Limb (tissue), 2 donors: ENCODE measurements at regions not wholly inside any gene's neighbourhood (a gene's known extent, or its start where the extent isn't known, plus 50 kb on each side); places are given as distances from the start of the nearest gene placed in this dataset.
A peak's percentile ranks its signal among the peaks of the same experiment; 100 is the strongest.
"Not testable (repeated sequence)": the region's sequence is repeated elsewhere in the genome, so short reads cannot be mapped to it uniquely, and the experiment has no call there.

Source experiments
- DNase-seq, 2 donors: peaks; one replicate each; pipeline ENCODE4 v3.0.0-alpha.2; 2016; ENCODE audit errors: extremely low spot score in 2 of 2

DNA sequence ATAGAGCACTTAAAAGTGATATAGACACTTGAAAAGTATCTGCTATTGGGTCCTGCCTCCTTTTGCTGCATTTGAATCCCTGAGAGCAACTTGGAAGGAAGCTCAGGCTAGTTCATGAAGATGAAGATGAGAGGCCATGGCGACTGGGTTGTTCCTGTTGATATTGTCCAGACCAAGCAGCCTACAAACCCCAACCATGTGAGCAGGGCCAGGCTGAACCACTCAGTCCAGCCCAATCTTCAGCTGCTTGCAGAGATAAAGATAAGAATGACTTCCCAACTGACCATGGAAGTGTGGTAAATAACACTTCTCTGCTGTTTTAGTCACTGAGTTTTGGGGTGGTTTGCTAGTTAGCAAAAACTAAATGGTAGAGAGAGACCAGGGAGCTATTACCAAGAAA, 417.6 kb downstream of the SOX11 start:
- DNase-seq, result no peak

DNA sequence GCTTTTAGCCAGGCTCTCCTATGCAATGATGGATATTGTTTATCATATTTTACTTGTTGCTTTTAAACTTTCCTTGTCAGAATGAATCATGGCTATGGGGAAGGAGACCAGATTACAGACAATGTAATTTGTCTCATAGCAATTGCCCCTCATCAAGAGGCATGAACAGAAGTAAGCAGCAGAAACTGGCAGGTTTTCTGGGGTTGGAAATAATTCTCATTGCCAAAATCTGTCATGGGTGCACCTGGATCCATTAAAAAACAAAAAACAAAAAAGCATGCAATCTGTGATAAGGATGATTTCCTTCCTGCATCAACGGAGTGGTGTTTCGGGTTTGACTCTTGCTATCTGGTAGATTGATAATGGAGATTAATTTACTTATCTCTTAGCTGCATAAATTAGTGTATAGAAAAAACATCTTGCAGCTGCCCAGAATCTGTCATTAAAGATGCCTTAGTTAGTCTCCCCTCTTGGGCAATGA, 419.6 kb downstream of the SOX11 start:
- no peak for DNase-seq

DNA sequence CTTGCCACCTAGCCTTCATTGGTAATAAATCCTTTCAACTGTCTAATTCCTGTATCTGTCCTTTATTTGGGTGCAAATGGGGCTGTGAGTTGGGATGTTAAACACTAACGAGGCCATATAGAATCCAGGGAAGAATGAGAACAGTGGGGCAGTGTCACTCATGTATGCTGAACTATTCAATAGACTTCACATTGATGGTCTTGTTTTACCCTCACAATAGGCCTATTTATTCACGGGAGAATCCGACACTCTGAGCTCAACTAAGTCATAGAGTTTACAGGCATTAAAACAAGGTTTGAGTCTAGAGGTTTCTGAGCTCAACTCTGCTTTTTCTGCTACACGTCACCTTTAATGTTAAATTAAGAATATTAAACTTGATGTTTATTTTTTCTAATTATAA, 421.6 kb downstream of the SOX11 start:
- no peak for DNase-seq

DNA sequence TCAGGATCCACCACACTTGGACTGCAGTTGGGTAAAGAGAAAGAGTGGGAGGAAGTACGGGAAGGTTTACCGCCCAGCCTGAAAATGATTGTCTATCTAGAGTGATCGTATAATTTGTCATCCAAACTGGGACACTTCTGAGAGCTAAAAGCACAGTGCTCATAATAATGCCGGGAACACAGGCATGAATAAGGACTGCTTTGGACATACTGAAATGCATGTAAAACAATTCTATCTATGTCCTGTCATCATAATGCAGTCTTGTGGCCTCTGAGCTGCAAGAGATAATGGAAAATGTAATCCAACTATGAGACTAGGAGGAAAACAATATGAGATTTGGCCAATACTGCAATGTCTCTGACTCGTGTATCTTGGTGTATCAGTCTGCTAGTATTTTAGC, 435.5 kb downstream of the SOX11 start:
- DNase-seq, result no peak

DNA sequence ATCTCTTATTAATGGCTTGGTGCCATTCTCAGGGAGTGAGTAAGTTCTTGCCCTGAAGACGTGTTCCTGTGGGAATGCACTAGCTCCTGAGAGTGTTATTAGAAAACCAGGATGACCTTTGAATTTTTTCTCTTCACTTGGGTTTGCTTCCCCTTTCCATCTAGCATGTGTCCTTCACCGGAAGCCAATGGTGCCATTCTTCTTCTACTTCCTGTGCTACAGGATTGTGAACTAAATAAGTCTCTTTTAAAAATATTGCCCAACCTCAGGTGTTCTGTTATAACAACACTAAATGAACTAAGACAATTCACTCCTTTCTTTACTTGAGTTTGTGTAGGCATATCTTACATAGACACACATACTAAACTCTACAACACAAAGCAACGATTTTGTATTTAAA, 447.0 kb downstream of the SOX11 start:
- DNase-seq, result no peak

DNA sequence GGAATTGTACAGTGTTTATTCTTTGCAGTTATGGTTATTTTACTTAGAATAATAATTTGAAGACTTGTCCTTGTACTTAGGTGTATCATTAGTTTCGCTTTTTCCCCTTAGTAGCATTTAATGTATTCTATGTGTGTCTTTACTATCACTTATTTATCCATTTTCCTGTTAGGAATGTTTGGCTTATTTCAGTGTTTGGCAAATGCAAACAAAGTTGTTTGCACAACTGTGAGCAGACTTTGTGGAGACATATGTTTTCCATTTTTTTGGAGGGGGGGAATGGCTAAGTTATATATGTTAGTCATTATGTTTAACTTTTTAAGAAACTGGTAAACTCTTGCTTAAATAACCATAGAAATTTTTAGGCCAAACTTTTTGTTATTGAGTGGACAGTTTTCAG, 447.7 kb downstream of the SOX11 start:
- DNase-seq, result no peak

DNA sequence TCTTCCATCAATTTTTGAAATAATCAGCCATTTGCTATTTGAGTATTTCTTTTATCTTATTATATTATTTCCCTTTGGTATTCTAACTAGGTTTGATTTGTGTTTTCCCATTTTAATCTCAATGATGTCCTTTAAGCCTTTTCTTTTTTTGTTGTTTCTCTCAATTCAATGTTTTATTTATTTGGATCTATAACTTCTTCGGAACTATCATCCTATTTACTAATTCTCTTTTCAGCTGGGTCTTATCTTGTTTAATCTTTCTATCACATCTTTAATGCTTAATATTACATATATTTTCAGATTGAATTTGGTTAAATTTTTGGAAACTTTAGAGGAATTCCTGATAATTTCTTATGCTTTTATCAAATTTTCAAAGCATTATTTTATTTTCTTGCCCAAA, 448.3 kb downstream of the SOX11 start:
- no peak for DNase-seq

DNA sequence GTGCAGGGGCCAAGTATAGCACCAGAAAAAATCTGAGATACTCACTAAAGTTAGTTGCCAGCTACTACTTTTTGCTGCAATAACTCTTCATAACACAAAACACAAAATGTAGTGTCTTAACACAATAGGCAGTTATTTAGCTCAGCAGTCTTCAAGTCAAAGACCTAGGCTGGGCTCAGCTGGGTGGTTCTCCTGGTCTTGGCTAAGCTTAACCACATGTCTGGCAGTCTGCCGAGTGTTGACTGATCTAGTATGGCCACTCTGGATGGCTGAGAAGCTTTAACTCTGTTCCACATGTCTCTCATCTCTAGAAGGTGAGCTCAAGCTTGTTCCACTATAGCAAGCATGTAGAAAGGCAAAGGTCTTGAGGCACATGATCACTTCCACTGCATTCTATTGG, 451.6 kb downstream of the SOX11 start:
- DNase-seq, result no peak

DNA sequence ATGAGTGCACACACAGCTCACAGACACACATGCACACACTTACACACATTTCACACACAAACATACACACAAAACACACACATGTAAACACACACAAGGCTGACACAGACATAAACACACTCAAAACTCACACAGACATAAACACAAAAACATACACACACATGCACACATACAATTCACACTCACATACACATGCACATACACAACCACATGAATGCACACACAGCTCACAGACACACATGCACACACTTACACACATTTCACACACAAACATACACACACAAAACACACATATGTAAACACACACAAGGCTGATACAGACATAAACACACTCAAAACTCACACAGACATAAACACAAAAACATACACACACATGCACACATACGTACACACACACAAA, 455.0 kb downstream of the SOX11 start:
- not testable (repeated sequence) for DNase-seq

DNA sequence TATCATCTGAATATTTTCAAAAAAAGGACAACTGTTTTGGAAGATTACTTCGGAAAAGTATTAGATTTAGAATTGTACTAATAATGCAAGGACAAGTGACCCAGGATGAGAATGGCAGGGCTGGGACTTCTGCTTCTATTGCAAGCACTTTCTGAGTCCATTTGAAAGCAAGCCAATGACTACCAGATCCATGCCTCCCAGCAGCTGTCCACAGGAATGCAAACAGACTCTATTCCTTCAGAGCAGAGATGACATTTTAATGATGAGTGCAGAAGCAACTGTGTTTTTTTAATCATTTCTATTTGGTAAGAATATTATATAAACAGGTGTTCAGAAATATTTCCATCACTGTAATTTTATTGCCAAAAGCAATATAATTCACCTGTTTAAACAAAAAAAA, 456.7 kb downstream of the SOX11 start:
- peak in 1 of 2 donors; percentile 54 for DNase-seq

DNA sequence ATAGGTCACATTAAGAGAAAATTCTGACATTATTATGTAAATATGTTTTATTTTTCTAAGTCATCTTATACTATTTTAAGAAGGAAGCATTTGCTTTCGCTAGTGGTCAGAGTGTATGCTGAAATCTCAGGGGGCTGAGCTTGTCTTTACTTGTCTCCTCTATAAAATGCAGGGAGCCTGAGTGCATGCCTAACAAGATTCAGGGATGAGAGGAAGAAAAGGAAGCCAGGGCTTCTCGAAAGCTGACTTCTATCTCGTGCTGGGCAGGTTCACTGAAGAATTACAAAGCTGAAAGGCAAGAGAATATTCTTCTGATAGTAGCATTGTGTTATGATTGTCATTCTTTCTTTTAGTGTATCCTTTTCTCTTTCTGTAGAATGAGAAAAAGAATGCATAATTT, 467.4 kb downstream of the SOX11 start:
- DNase-seq, result no peak

DNA sequence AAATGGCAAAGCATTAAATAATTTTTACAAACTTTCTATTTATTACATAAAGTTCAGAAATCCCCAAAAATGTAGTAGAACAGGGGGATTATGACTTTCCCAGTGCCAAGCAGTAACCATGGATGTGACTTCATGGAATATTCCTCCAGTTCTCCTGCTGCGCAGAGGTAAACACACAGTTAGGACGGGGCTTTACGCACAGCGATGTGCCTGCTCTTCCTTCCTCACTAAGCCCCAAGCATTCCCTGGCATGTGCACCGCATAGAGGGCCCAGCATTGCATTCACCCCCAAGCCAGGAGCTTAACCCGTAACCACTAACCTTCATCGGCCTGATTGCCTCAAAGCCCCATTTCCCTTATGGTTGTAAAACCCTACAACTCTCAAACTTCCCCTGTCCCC, 471.7 kb downstream of the SOX11 start:
- no peak for DNase-seq

DNA sequence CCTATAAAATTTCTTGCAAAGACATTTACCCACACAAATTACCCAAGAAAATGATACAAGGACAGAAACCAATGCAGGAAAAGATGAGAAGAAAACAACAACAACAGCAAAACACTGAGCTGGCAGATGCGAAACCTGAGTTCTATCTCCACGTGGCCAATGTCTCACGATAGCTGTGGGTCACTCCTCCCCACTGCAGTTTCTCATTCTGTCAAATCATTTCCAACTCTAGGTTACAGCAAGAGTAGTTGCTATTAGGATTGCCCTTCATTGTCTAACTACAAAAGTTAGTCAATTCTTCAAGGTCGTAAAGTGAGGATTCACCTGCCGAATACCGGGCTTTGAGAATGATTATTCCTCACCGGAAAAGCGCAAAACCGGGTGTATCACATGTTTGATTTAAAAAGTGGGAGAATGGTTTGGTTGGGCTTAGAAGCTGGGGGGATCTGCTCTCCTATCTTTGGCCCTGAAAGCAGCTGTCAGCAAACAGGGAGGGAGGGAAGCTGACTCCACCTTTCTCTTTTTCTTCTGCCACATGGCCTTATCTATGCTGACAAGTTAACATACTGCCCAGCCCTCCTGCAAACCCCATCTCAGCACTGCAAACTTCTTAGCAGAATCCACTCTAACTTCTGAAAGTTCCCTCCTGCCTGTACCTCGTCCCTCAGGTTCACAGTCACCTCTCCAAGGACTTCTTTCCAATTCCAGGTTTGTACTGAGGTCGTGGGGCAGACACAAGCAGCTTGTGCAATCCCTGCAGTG, 473.0 kb downstream of the SOX11 start:
- DNase-seq, result no peak

DNA sequence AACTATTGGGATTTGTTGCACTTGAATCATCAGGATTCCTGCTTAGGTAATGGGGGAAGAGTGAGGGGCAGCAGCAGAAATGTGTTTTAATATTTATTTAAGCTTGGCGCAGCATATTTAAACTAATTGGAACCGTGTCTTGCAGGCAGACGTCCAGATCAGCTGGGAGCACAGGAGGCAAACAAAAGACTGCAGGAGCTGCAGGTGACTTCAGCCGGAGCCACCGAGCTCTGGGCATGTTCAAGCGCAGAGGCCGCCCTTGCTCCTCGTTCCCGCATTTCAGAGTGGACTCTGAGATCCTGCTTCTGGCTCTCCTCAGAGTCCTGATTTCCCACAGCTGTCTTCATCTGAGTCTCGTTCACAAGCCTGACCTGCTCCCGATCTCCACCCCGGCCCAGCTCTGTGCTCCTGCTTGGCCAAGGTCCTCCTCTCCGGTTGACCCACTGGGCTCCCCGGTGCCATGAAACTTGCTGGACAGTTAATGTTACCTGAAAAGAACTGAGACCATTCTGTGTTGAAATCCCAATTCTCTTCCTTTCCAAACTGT, 475.5 kb downstream of the SOX11 start:
- no peak for DNase-seq

DNA sequence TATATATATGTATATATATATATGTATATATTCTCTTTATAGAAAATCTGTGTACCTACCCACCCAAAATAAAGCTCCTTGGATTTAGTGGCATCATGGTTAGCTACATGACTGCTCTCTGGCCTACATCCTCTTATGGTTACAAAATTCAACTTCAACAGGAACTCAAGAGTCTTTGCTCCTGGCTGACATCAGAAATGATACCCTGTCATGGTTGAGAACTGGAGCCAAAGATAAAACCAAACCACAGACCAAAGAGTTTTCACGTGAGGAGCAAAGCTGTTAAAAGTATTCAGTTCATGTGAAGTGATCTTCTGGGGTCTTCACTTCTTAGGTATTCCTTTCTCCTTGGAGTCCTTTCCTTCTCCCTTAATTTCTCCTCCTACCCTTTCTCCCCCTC, 476.3 kb downstream of the SOX11 start:
- DNase-seq, result no peak

DNA sequence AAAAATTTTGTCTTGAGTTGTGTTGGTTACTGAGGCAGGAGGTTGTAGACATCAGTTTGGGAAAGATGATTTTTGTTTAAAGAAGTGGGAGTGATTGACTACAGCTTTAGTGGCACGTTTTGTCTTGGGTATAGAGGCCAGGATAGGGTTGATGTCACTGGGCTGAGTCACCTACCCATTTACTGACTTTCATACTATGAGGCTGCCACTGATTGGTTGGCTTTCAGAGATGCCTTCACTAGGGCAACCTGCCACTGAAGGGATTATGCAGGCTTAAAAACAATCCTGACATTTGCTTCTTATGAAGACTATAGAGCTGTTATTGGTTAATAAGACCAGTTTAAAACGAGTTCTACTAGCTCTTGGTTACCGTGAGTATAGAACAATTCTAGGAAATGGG, 479.1 kb downstream of the SOX11 start:
- DNase-seq, result no peak

DNA sequence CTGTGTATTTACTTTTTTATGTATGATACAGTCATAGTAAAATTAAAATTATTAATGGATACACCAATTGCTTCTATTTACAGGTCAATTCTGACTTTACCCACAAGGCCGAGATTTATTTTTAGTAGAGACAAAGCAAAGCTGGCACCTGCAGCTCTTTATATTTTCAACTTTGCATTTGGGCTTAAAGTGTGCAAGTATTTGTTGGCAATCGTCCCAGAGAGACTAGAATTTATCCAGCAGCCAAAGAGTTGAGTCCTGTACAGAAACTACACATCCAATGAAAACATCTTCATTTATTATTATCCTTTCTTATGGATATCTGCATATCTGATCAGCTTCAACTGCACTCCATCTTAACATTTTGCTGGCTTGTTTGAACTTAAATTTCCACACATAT, 485.6 kb downstream of the SOX11 start:
- DNase-seq, result no peak

DNA sequence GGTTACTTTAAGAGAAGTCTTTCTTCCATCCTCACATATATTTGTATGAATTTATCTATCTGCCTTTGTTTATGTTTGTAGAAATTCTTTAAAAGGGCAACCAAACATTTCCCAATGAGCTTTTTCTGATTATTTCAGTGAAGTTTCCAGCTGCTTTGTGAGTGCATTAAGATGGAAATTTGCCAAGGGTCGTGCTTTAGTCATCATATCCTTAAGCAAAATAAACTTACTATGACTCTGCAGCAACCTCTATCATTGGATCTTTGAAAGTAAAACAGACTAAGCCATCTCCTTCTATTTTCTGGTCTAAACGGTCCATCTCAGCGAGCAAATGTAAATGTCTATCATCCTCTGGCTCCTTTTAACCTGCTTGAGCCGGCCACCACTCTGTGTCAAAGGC, 489.3 kb downstream of the SOX11 start:
- peak in 1 of 2 donors; percentile 55 for DNase-seq

DNA sequence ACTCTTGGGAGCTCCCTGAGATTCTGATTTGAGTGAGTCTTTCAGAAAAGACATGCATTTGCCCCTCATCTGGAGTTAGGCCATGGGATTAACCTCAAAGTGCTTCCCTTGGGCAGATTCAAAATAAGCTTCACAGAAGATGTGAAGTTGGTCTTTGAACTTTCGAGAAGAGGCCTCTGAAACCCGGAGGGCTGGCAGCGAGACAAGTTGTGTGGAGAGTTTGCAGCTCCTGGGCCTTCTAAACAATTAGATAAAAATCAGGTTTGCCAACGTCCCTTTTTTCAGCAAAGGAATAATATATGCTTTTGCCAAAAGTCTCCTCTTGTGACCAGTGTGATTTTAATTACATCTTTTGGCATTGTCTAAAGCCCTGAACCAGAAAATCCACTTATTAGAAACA, 489.7 kb downstream of the SOX11 start:
- no peak for DNase-seq

DNA sequence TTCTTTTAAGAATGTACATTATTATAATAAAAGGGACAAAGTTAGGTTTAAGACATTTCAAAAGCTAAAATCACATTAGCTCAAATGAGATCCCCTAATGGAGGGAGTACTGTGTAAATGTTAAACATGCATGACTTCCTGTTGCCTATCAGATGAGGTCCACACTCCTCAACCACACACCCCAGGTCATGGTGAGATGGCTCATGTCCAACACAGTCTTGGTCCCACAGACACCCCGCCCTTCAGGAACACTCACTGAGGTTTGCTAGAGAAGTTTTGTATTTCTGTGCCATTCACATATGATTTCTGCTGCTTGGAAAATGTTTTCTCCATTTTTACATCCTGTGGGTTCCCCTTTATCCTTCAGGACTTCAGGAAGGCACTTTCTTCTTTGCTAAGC, 491.0 kb downstream of the SOX11 start:
- no peak for DNase-seq

DNA sequence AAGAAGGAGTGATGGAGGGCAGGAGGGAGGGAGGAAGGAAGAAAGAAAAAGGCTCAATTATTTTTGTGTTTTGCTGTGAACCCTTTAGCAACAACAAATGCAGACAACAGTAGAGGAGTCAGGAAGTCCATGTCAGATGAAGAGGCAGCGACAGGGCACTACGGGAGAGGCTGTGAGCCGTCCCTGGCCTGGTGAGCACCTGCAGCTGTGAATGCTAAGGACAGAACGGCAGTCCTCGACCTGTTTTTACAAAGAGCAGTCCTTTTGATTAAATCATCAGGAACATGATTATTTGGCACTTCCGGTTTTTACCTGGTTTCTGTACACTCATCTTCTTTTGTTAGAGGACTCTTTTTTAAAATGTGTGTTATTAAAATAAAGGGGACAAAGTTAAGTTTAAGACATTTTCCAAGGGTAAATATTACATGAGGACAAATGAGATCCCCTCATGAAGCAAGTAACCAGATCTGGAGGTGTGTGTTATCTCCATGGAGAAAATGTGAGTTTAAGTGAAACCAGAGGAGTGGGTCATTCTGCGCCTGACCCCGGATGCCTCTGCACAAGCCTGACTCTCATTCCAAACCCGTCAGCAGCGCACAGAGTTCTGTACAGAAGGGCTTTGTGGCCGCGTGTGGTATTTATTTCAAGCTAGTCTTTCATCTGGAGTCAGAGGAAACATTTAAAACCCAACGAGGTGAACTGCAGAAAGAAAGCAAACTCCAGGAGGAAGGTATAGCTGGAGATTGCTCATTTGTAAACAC, 492.5 kb downstream of the SOX11 start:
- peak in 1 of 2 donors; percentile 41 for DNase-seq

DNA sequence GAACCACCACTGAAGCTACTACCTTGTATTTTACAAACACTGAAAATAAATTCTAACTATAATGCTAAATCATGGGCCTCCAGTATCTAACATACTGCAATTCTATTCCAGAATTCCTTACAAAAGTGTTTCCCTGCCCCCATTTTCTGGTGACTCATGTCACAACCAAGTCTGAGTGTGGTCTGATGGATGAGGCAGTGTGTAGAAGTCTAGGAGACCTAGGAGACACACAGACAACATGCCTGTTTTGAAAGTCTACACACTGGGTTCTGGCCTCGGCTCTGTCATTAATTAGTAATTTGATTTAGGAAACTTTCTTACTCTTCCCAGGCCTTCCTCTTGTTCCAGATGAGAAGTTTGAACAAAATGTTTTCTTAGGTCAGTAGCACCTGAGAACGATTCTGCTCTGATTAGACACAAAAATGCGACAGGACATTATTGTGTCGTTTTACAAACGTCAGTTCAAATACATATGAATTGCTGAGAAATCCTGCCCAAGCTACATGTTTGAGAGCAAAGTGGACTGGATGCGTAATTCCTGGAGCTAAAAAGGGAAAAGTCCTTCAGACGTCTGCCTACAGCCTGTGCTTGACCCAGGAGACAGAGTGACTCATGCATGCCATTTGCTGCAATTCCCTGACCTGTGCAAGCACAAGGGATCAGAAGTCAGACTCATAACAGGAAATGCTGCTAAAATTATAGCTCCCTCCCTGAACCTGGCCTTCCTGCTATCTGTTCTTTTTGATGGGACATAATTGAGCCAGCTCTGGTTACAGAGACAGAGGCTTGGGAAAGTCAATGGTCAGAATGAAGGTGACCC, 494.4 kb downstream of the SOX11 start:
- no peak for DNase-seq
